Osteocyte (in vitro differentiated cells): ENCODE measurements at regions not wholly inside any gene's neighbourhood (a gene's known extent, or its start where the extent isn't known, plus 50 kb on each side); places are given as distances from the start of the nearest gene placed in this dataset.
A peak's percentile ranks its signal among the peaks of the same experiment; 100 is the strongest.

ENCODE experiments used
- DNase-seq: peaks from one replicate; pipeline ENCODE4 v3.0.0; 2021; ENCODE audit warnings: mixed read lengths; ENCODE audit not compliant: unreplicated experiment; ENCODE audit errors: extremely low spot score
- H3K27ac Mint-ChIP-seq: one replicate; pipeline ENCODE4 v1.8.0; 2021; ENCODE audit warnings: mild to moderate bottlenecking, mixed read lengths; ENCODE audit not compliant: unreplicated experiment
- H3K27me3 Mint-ChIP-seq: one replicate; pipeline ENCODE4 v1.8.0; 2021; ENCODE audit warnings: mixed read lengths; ENCODE audit not compliant: unreplicated experiment
- H3K36me3 Mint-ChIP-seq: one replicate; pipeline ENCODE4 v1.8.0; 2021; ENCODE audit warnings: mixed read lengths; ENCODE audit not compliant: unreplicated experiment
- H3K4me1 Mint-ChIP-seq: one replicate; pipeline ENCODE4 v1.8.0; 2021; ENCODE audit warnings: mixed read lengths; ENCODE audit not compliant: unreplicated experiment
- H3K4me3 Mint-ChIP-seq: one replicate; pipeline ENCODE4 v1.8.0; 2021; ENCODE audit warnings: mild to moderate bottlenecking, moderate library complexity, mixed read lengths; ENCODE audit not compliant: unreplicated experiment
- H3K9me3 Mint-ChIP-seq: one replicate; pipeline ENCODE4 v1.8.0; 2021; ENCODE audit warnings: mixed read lengths; ENCODE audit not compliant: unreplicated experiment
- TF ChIP-seq, protein P1 (sequence below): fragments of 200-600 bp; sonication (generic); IDR thresholded peaks from 2 replicates; pipeline ENCODE4 v1.5.0; 2021; ENCODE audit warnings: antibody characterized with exemption, mild to moderate bottlenecking, moderate library complexity

DNA sequence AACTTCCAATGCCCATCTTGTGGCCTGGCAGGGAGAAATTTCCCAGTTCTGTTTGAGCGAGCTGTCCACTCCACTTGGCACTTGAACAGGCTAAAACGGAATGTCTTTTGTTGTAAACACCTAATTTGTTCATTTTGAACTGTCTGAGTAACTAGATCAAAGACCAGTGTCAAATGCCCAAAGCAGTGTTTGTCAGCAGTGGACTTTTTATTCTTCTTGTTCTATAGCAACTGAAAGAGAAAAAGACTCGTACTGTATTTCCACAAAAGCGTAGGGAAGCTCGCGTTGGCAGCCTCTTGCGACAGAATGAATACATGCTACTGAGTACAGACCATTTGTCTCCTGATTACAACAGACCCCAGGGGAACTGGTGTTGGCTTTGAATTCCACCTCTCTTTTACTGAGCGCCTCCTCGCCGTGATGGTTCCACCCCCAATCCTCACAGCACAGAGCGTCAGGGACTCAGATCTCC is 601.8 kb upstream of the ZNF608 start:
- H3K27ac Mint-ChIP-seq: peak overlapping the region; percentile 88
- peak overlapping the region; percentile 38 for H3K4me3 Mint-ChIP-seq
- no peaks in the 10 kb centered on the region for H3K27me3 Mint-ChIP-seq
- TF ChIP-seq, protein P1, sequence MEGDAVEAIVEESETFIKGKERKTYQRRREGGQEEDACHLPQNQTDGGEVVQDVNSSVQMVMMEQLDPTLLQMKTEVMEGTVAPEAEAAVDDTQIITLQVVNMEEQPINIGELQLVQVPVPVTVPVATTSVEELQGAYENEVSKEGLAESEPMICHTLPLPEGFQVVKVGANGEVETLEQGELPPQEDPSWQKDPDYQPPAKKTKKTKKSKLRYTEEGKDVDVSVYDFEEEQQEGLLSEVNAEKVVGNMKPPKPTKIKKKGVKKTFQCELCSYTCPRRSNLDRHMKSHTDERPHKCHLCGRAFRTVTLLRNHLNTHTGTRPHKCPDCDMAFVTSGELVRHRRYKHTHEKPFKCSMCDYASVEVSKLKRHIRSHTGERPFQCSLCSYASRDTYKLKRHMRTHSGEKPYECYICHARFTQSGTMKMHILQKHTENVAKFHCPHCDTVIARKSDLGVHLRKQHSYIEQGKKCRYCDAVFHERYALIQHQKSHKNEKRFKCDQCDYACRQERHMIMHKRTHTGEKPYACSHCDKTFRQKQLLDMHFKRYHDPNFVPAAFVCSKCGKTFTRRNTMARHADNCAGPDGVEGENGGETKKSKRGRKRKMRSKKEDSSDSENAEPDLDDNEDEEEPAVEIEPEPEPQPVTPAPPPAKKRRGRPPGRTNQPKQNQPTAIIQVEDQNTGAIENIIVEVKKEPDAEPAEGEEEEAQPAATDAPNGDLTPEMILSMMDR: no peak
- peaks cover 2% of the 10 kb centered on the region for H3K36me3 Mint-ChIP-seq
- H3K9me3 Mint-ChIP-seq: peaks cover 10% of the 10 kb centered on the region
- DNase-seq: no peak
- peaks cover 43% of the 10 kb centered on the region for H3K4me1 Mint-ChIP-seq

DNA sequence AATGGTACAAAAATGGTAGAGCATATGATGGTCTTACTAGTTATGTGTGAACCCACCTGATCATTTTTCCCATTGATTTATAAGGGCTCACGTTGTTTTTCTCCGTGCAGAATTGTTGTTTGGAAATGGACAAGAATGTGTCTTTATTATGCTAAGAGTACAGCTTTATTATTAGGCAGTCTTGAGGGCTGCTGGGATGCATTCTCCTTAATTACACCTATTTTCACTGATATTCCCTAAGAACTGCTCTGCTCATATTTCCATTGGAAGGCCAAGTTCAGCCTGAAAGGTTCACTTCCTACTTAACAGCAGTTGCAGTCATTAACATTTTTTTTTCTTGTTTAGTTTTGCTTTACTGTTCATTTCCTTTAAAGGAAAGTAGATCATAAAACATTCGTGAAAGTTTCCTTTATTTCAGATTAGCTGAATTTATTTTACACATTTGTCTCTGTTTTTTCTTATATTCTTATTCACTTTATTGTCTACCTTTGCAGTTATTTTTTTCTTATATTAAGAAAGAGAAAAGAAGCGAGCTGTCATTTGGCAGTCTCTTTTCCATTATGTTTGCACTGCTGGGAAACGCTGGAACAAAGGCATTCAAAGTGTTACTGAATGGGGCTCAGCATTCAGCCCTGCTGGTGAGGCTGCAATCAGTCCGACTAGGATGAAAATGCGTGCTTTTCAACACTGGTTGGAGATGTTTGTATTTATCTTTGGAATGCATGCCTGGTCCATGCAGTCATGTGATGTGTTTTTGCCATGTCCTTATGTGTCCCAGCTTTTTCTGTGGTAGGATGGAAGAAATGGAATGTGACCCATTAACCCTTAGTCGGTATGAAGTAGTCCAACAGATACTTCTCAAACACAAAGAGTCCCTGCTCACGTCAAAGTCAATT is 602.7 kb upstream of the ZNF608 start:
- no peaks in the 10 kb centered on the region for H3K27me3 Mint-ChIP-seq
- peaks cover 14% of the 10 kb centered on the region for H3K9me3 Mint-ChIP-seq
- H3K4me3 Mint-ChIP-seq: peak overlapping the region; percentile 32
- peaks cover 5% of the 10 kb centered on the region for H3K36me3 Mint-ChIP-seq
- DNase-seq: no peak
- TF ChIP-seq, protein P1: peak; percentile 31
- H3K4me1 Mint-ChIP-seq: peaks cover 35% of the 10 kb centered on the region
- H3K27ac Mint-ChIP-seq: peak overlapping the region; percentile 88

DNA sequence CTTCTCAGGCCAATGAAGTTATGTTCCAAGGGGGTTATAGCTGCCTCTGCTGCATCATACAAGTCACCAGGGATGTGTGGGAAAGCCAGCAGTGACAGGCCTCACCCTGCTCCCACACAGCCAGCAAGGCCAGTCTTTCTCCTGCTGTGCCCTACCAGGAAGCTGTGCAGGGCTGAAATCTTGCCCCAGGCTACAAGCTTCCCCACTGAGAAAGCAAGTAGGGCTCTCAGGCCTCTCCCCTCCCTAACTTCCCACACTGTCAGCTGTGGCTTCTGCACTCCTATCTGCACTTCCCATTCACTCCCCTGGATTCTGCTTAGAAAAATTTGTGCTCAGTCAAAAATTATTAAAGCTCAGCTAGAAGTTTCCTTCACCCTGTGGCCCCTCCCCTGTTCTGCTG is 611.2 kb upstream of the ZNF608 start:
- H3K9me3 Mint-ChIP-seq: peaks cover 43% of the 10 kb centered on the region
- peaks cover 18% of the 10 kb centered on the region for H3K4me1 Mint-ChIP-seq
- no peaks in the 10 kb centered on the region for H3K27me3 Mint-ChIP-seq
- peak overlapping the region; percentile 84 for H3K27ac Mint-ChIP-seq
- DNase-seq: peak; percentile 85
- TF ChIP-seq, protein P1: no peak
- H3K4me3 Mint-ChIP-seq: no peak overlapping the region
- peaks cover 22% of the 10 kb centered on the region for H3K36me3 Mint-ChIP-seq

DNA sequence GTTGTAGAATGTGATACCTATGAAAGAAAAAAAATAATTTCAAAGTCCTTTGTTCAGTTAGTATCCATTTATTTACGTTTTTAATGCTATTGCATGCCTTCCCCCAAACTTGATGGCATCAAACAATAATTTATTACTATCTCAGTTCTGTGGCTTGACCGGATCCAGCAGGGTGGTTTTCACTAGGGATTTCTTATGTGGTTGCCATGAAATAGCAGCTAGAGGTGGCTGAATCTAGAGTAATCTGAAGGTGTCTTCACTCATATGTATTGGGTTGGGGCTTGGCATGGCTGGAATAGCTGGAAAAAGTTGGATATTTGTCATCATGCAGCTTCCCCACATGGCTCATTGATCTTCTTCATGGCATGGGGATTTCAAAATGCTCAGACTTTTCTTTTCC is 619.3 kb upstream of the ZNF608 start:
- H3K4me1 Mint-ChIP-seq: peaks cover 6% of the 10 kb centered on the region
- TF ChIP-seq, protein P1: no peak
- peaks cover 4% of the 10 kb centered on the region for H3K9me3 Mint-ChIP-seq
- no peaks in the 10 kb centered on the region for H3K27me3 Mint-ChIP-seq
- no peak overlapping the region for H3K27ac Mint-ChIP-seq
- H3K36me3 Mint-ChIP-seq: no peaks in the 10 kb centered on the region
- no peak for DNase-seq
- no peak overlapping the region for H3K4me3 Mint-ChIP-seq

DNA sequence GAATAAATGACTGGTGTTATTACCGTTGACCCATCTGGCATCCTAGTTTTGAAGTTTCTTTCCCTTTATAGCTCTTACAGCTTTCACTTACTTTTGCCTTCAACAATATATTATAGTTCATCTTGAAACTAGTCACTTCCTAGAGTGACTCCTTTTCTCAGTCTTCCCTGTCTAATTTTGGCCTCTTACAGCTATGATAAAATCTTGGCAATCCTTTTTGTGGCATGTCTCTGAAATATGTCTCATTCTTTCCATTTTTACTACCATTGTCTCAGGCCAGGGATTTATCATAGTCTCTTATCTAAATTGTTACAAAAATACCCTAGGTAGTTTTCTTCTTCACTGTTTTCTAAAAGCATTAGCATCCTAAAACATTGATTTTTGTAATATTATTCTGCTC is 621.3 kb upstream of the ZNF608 start:
- H3K36me3 Mint-ChIP-seq: no peaks in the 10 kb centered on the region
- DNase-seq: no peak
- peaks cover 4% of the 10 kb centered on the region for H3K9me3 Mint-ChIP-seq
- no peak overlapping the region for H3K4me3 Mint-ChIP-seq
- TF ChIP-seq, protein P1: no peak
- peaks cover 19% of the 10 kb centered on the region for H3K4me1 Mint-ChIP-seq
- no peak overlapping the region for H3K27ac Mint-ChIP-seq
- H3K27me3 Mint-ChIP-seq: no peaks in the 10 kb centered on the region
